IPS-NIHi7 (cell line): ENCODE measurements at regions not wholly inside any gene's neighbourhood (a gene's known extent, or its start where the extent isn't known, plus 50 kb on each side); places are given as distances from the start of the nearest gene placed in this dataset.

ENCODE experiments used
- DNase-seq: peaks from one replicate; pipeline ENCODE4 v3.0.0; 2012; ENCODE audit warnings: mixed read lengths; ENCODE audit errors: extremely low spot score

- no peak for DNase-seq
These were observed 56.0 kb downstream of the BOD1L2 start for GRCh38 chr18:57202881-57203280.

GRCh38 chr18:57205641-57206040, 58.8 kb downstream of the BOD1L2 start:
- DNase-seq, result no peak

GRCh38 chr18:57207124-57207916, 60.4 kb downstream of the BOD1L2 start:
- DNase-seq, result peak; percentile 37

DNA sequence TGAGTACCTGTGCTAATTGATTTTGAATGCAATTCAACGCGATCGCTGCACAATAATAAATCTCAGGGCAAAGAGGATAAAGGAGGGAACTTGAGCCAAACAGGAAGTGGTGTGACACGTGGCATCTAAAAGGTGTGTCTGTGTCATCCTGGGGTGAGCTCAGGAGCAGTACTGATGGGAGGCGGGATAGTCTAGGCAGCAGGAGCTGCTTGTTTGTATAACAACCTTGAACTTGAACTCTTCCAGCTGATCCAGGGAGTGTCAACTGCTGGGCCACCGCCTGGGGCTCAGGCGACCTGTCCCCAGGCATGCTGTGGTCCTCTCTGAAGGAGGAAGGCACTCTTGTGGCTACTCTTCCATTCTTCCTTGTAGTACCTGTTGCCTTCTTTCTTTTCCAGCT, 61.2 kb downstream of the BOD1L2 start:
- no peak for DNase-seq

DNA sequence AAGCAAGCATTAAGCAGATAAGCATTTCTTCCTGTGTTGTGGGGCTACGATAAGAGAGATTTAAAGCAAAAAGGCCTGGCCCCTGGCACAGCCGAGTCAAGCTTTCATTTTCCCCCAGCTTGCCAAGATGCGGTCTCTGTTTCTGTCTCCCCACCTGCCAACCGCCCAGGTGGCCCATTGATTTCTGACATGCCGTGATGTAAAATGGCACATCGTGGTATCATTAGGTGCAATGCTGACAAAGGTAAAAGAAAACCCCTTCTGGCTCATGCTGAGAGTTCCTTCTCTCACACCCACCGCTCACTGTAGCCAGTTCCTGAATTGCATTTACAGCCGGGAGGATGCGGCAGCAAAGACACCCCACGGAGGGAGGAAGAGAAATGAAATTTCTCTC, 62.8 kb downstream of the BOD1L2 start:
- DNase-seq, result no peak

GRCh38 chr18:57210107-57210715, 63.3 kb downstream of the BOD1L2 start:
- peak; percentile 84 for DNase-seq

DNA sequence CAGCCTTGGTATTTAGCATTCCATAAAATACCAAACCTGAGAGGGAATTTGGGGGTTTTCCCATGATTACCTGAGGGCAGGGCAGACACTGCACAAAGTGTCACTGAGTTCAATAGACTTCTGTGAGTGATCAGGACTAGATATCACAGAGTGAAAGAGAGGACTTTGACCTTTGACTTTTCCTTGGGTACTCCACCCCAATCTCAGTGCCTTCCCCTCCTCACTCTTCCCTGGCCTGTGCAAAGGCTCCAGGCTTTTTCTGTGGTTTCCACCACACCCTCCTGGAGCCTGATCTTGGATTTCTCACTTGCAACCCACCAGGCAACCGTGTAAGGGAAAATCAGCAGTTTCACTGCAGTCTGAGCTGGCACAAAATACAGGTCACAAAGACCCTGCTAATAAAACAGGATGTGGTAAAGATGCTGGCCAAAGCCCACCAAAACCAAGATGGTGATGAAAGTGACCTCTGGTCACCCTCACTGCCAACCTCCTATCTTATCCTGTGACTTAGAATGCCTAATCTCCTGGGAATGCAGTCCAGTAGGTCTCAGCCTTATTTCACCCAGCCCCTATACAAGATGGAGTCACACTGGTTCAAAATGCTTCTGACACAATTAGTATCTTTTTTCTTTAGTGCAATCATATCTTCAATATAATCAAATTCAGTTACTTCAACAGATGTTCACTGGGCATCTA, 64.0 kb downstream of the BOD1L2 start:
- no peak for DNase-seq

- no peak for DNase-seq
These were observed 64.5 kb downstream of the BOD1L2 start for GRCh38 chr18:57211412-57211750.

GRCh38 chr18:57211776-57212175, 64.9 kb downstream of the BOD1L2 start:
- DNase-seq, result no peak

GRCh38 chr18:57212678-57213077, 65.8 kb downstream of the BOD1L2 start:
- no peak for DNase-seq

- no peak for DNase-seq
These were observed 68.1 kb downstream of the BOD1L2 start for GRCh38 chr18:57214976-57215375.

GRCh38 chr18:57218281-57218680, 71.4 kb downstream of the BOD1L2 start:
- DNase-seq, result no peak

GRCh38 chr18:57219964-57220363, 73.1 kb downstream of the BOD1L2 start:
- no peak for DNase-seq

DNA sequence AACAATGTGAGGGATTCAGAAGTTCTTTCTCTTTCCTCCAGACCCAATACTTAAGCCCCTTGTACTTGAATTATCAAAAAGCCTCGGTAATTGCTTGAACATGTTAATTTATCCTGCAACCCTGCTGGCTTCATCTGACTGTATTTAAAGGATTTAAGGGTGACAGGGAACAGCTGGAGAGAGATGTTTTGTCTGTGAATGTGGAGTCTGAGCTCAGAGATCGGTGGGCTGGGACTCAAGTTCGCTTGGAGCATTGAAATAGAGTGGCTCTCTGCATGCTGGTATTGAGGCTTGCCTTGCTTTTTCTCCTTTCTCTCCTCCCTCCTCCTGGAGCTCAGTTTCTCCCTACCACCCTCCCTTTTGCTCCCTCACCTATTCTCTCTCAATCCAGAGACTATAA, 73.6 kb downstream of the BOD1L2 start:
- DNase-seq, result no peak

GRCh38 chr18:57220930-57221483, 74.1 kb downstream of the BOD1L2 start:
- DNase-seq, result no peak

DNA sequence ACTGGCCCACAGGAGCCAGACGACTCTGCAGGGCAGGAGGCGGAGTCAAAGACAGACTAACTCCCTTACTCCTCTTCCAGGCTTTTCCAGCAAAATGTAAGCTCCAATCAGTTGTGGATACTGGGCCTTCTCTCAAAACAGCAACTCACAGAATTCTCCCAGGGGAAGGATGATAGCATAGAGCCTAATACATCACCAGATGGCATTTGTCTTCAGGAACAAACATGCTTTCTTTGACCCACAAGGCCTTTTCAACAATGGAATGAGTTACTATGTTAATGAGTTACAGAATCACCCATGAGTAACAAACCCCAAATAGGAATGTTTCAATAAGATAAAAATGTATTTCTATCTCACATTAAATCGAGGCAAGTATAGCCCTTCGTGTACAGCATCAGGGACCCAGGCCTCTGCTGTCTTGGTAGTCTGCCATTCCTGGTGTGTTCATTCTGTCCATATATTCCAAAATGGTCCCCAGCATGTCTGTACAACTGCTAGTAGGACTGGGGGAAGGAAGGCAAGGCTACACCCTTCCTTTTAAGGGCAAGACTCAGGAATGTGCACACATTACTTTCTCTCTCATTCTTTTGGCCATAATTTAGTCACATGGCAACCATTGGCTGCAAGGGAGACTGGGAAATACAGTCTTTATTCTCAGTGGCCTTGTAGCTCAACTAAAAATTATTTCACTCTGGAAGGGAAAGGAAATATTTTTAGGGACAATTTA, 76.4 kb downstream of the BOD1L2 start:
- DNase-seq, result peak; percentile 29

- no peak for DNase-seq
These were observed 84.1 kb downstream of the BOD1L2 start for GRCh38 chr18:57230861-57231585.

GRCh38 chr18:57231864-57232263, 85.0 kb downstream of the BOD1L2 start:
- DNase-seq, result no peak

GRCh38 chr18:57234346-57234745, 87.5 kb downstream of the BOD1L2 start:
- no peak for DNase-seq

DNA sequence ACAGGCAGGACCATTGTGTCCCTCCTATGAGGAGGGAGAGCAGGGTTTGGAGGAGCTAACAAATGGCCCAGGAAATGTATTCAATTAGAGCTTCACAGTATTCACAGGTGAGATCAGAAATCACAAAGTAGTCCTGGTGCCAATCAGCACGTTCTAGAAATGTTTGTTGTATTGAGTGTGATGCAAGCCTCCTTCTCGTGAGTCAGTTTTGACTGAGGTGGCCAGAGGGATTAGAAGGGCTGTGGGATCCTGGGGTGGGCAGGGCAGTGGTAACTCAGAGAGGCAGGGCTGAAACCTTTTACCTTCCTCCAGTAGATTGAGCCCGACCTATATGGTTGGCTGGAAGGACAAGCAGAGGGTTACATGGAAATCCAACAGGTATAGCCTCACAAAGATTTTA, 95.0 kb downstream of the BOD1L2 start:
- no peak for DNase-seq

DNA sequence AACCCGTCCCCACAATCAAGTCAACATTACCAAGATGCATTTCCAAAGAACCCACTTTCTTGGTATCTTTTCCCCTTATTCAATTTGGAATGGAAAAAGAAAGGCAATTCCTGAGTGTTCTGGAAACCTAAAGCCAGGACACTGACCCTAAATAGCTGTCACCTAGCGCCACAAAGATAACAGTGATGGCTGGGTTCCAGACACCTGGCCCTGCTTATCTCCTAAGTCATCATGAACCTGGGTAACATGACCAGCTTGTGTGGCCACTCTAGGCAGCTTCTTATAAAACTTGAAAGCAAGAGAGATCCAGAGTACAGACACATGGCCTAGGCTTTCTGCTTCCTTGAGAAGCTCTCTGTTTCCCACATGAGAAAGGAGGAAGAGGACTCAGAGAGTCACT, 95.4 kb downstream of the BOD1L2 start:
- no peak for DNase-seq
